CD4-positive, alpha-beta T cell (primary cell): ENCODE measurements at regions not wholly inside any gene's neighbourhood (a gene's known extent, or its start where the extent isn't known, plus 50 kb on each side); places are given as distances from the start of the nearest gene placed in this dataset.
"Not testable (repeated sequence)": the region's sequence is repeated elsewhere in the genome, so short reads cannot be mapped to it uniquely, and the experiment has no call there.

Source experiments
- ATAC-seq: fragments of 200-7000 bp; cut with Tn5 transposase; one replicate; pipeline ENCODE4 v1.10.0; 2022; ENCODE audit warnings: mild to moderate bottlenecking; ENCODE audit not compliant: poor library complexity
- CTCF ChIA-PET: fragments of 350-600 bp; sonication (Branson Sonifier 250); formaldehyde crosslinking; loops from one replicate; lab custom pipeline; 2021; ENCODE audit warnings: antibody characterized with exemption, inconsistent platforms; lab: Charles Lee
- POLR2A ChIA-PET: fragments of 350-600 bp; sonication (Branson Sonifier 250); formaldehyde crosslinking; loops from one replicate; lab custom pipeline; 2021; ENCODE audit warnings: antibody characterized with exemption, inconsistent platforms; lab: Charles Lee
- DNase-seq, 14 experiments: peaks; one replicate each; pipeline ENCODE4 v3.0.0-alpha.2; 2013 to 2020; ENCODE audit warnings: mixed read lengths in 2 of 14
- H3K27ac ChIP-seq, 2 donors: one replicate each; pipeline versions ENCODE4 v1.5.1 to v1.7.0; 2013; ENCODE audit warnings: low read length in 2 of 2, low read depth in 1 of 2, mild to moderate bottlenecking in 1 of 2
- H3K27me3 ChIP-seq, 2 experiments: 1 replicate in 1 of 2; 2 replicates in 1 of 2; pipeline versions ENCODE4 v1.6.1 to v1.7.0; 2013; ENCODE audit warnings: low read length in 2 of 2, control low read depth in 1 of 2, mild to moderate bottlenecking in 1 of 2, moderate library complexity in 1 of 2; ENCODE audit not compliant: insufficient read depth in 2 of 2, control insufficient read depth in 1 of 2
- H3K36me3 ChIP-seq: one replicate; pipeline ENCODE4 v1.6.1; 2013; ENCODE audit warnings: low read length, control low read depth; ENCODE audit not compliant: insufficient read depth
- H3K4me1 ChIP-seq: one replicate; pipeline ENCODE4 v1.6.1; 2013; ENCODE audit warnings: low read length, control low read depth; ENCODE audit not compliant: insufficient read depth
- H3K4me3 ChIP-seq: one replicate; pipeline ENCODE4 v1.5.1; 2013; ENCODE audit warnings: mild to moderate bottlenecking, low read length, moderate library complexity
- H3K9me3 ChIP-seq, 2 experiments: 1 replicate in 1 of 2; 2 replicates in 1 of 2; pipeline versions ENCODE4 v1.6.1 to v1.7.0; 2013; ENCODE audit warnings: low read length in 2 of 2, mild to moderate bottlenecking in 2 of 2, control low read depth in 1 of 2, moderate library complexity in 1 of 2; ENCODE audit not compliant: control insufficient read depth in 1 of 2, insufficient read depth in 1 of 2
- H3K27ac Mint-ChIP-seq: one replicate; pipeline ENCODE4 v1.8.0; 2020; ENCODE audit warnings: mixed read lengths
- H3K27me3 Mint-ChIP-seq: one replicate; pipeline ENCODE4 v1.8.0; 2021; ENCODE audit warnings: mixed read lengths
- H3K36me3 Mint-ChIP-seq: one replicate; pipeline ENCODE4 v1.8.0; 2021; ENCODE audit warnings: low read depth, mixed read lengths
- H3K4me1 Mint-ChIP-seq: one replicate; pipeline ENCODE4 v1.8.0; 2021; ENCODE audit warnings: low read depth, mixed read lengths
- H3K4me3 Mint-ChIP-seq: one replicate; pipeline ENCODE4 v1.8.0; 2020; ENCODE audit warnings: mild to moderate bottlenecking, mixed read lengths
- H3K9me3 Mint-ChIP-seq: one replicate; pipeline ENCODE4 v1.8.0; 2020; ENCODE audit warnings: mixed read lengths
- CTCF ChIP-seq: fragments of 200-600 bp; IDR thresholded peaks from one replicate; pipeline ENCODE4 v1.8.0; 2022; ENCODE audit warnings: antibody characterized with exemption, mild to moderate bottlenecking
- intact Hi-C, 2 experiments: fragments of 100-400 bp; cut with DNase I in 1 of 2; cut with micrococcal nuclease in 1 of 2; formaldehyde crosslinking; loops; one replicate each; pipeline versions ENCODE4 v1.15.1 to v1.9.0; 2023 to 2025; cut with DNase I, micrococcal nuclease

DNA sequence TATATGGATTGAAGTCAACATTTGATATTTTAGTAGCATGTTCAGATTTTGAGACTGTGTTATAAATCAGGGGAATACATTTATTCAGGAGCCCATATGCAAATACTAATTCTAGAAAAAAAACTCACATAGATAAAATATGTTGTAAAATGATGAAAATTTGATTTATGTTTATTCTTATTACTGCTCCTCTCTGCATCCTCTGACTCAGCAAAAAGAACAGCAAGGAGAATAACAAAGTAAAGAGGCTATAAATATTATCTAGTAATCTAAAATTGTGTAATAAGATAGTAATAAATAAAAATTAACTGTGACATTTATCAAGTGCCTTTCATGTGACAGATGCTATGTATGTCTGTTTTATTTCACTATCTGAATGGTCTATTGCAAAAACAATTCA, 507.2 kb upstream of the ANO3 start:
- Histone ChIP-seq H3K4me3 (no peak overlapping the region), H3K27me3 (no peaks in the 10 kb centered on the region), H3K36me3 (no peaks in the 10 kb centered on the region), H3K27ac (no peak overlapping the region), H3K9me3 (peaks cover 8 to 10% of the 10 kb centered on the region in 2 experiments), H3K4me1 (no peaks in the 10 kb centered on the region)
- H3K4me1 Mint-ChIP-seq, result no peaks in the 10 kb centered on the region
- ChIA-PET POLR2A (no interaction called here), CTCF (no interaction called here)
- ATAC-seq, result no peak
- no peak for TF ChIP-seq CTCF
- no peaks in the 10 kb centered on the region for H3K27me3 Mint-ChIP-seq
- no peak for DNase-seq
- H3K4me3 Mint-ChIP-seq, result no peak overlapping the region
- intact Hi-C loops, result no loop called here
- peaks cover 9% of the 10 kb centered on the region for H3K9me3 Mint-ChIP-seq
- no peak overlapping the region for H3K27ac Mint-ChIP-seq
- H3K36me3 Mint-ChIP-seq, result no peaks in the 10 kb centered on the region

DNA sequence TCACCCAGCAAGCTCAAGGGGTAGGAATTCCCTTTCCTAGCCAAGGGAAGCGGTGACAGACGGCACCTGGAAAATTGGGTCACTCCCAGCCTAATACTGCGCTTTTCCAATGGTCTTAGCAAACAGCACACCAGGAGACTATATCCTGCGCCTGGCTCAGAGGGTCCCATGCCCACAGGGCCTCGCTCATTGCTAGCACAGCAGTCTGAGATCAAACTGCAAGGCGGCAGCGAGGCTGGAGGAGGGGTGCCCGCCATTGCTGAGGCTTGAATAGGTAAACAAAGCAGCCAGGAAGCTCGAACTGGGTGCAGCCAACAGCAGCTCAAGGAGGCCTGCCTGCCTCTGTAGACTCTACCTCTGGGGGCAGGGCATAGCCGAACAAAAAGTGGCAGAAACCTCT, 500.4 kb upstream of the ANO3 start:
- ATAC-seq, H3K4me3 Mint-ChIP-seq, H3K4me3 ChIP-seq, H3K36me3 ChIP-seq, H3K36me3 Mint-ChIP-seq, POLR2A ChIA-PET, H3K9me3 ChIP-seq, intact Hi-C loops, H3K27ac Mint-ChIP-seq, H3K9me3 Mint-ChIP-seq, H3K27me3 Mint-ChIP-seq, H3K4me1 Mint-ChIP-seq, H3K27ac ChIP-seq, DNase-seq, H3K4me1 ChIP-seq, H3K27me3 ChIP-seq, CTCF ChIA-PET: not testable (repeated sequence)

GRCh38 chr11:25838918-25839625, 492.9 kb upstream of the ANO3 start:
- H3K36me3 Mint-ChIP-seq, result no peaks in the 10 kb centered on the region
- H3K4me3 ChIP-seq, result no peak overlapping the region
- ATAC-seq, result no peak
- H3K36me3 ChIP-seq, result no peaks in the 10 kb centered on the region
- no peaks in the 10 kb centered on the region for H3K4me1 Mint-ChIP-seq
- H3K4me3 Mint-ChIP-seq, result no peak overlapping the region
- no peak overlapping the region for H3K27ac ChIP-seq
- ChIA-PET CTCF (no interaction called here), POLR2A (no interaction called here)
- no peak for DNase-seq
- H3K9me3 ChIP-seq, result no peaks in the 10 kb centered on the region
- H3K27me3 ChIP-seq, result no peaks in the 10 kb centered on the region
- H3K9me3 Mint-ChIP-seq, result peaks cover 10% of the 10 kb centered on the region
- TF ChIP-seq CTCF, result no peak
- H3K27me3 Mint-ChIP-seq, result no peaks in the 10 kb centered on the region
- H3K27ac Mint-ChIP-seq, result no peak overlapping the region
- intact Hi-C loops, result no loop called here
- H3K4me1 ChIP-seq, result no peaks in the 10 kb centered on the region

DNA sequence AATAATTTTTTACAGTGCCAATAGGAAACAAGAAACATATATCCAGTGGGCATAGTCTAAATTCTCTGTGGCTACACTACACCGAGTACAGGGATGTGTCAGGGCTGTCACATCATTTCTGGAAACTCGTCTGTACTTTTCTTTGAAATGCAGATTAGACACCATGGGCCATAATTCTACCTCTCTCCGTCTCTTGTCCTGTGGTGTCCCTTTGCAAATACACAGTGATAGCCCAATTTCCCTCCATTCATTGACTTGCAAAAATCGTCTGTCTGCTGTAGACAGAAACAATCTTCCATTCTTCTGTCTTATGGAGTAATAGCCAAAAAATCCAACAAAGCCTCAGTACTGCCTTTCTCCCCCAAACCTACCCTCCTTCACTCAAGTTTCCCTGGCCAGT, 487.1 kb upstream of the ANO3 start:
- Mint-ChIP-seq H3K9me3 (peaks cover 16% of the 10 kb centered on the region), H3K27ac (no peak overlapping the region), H3K4me3 (no peak overlapping the region), H3K27me3 (no peaks in the 10 kb centered on the region), H3K36me3 (no peaks in the 10 kb centered on the region), H3K4me1 (no peaks in the 10 kb centered on the region)
- Histone ChIP-seq H3K27me3 (no peaks in the 10 kb centered on the region), H3K4me3 (no peak overlapping the region), H3K27ac (no peak overlapping the region), H3K4me1 (no peaks in the 10 kb centered on the region), H3K36me3 (no peaks in the 10 kb centered on the region), H3K9me3 (no peaks in the 10 kb centered on the region)
- ATAC-seq (no peak), DNase-seq (no peak)
- intact Hi-C loops, result no loop called here
- POLR2A ChIA-PET, result no interaction called here
- no peak for TF ChIP-seq CTCF
- CTCF ChIA-PET, result interaction anchor here (0.7 kb wide), 1 partner anchor 1854 kb away, joined by 4 read pairs; no protein-coding TSS in a partner anchor
